GM18909 (cell line): ENCODE measurements at regions not wholly inside any gene's neighbourhood (a gene's known extent, or its start where the extent isn't known, plus 50 kb on each side); places are given as distances from the start of the nearest gene placed in this dataset.

ENCODE experiments used
- ATAC-seq: cut with Tn5 transposase; IDR thresholded peaks from one replicate; pipeline ENCODE4 v1.9.1; 2021; ENCODE audit warnings: mild to moderate bottlenecking; ENCODE audit not compliant: unreplicated experiment, poor library complexity

DNA sequence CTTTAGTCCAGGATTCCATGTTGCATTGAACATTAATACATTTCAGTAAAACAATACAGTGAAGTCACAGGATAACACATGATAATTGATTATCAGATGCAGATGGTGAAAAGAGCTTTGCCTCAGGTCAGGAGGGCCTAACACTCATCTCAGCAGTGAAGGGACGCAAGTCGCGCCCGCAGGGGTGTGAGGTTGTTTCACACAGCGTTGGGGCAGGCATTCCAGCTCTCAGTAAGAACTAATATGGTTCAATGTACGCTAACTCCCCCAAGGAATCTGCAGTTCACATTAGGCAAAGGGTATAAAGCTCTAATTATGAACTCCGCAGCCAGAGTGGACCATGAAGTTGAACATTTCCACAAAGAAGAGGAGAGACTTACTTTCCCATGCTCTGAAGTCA is 53.1 kb upstream of the ATL2 start:
- no peak for ATAC-seq

DNA sequence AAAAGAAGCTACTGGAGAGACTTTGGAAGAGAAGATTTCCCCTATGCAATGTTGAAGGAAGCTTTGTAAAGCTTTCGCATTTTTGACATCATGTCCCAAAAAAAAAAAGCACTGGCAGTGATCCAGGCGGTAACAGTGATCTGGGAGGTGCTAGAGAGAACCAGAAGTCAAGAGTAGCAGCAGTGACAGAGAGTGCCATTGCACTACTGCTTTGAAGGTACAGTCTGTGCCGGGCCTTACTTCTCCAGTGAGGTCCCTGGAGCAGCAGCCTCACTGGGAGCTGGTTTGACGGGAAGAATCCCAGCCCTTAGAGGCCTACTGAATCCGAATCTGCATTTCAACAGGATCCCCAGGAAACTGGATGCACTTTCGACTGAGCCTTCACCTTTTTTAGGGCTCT is 50.9 kb upstream of the ATL2 start:
- no peak for ATAC-seq

DNA sequence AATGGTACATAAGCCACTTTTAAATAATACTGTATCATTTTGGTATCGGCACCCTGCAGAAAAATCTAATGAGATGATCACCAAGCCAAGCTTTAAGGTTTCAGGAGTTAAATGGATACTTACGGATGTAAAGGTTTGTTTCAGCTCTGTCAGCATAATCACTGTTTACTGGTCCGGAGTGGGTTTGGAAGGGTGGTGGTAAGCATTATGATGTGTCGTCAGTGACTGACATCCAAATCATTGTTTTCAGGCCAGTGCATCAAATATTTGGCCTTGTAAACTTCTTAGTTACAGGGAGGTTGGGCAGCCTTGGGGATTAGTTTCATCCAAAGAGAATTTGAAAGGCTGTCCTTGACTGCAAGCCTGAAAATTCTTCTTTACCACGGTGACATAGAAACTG is 50.0 kb upstream of the ATL2 start:
- no peak for ATAC-seq
